ENCODE measurements at regions not wholly inside any gene's neighbourhood (a gene's known extent, or its start where the extent isn't known, plus 50 kb on each side); places are given as distances from the start of the nearest gene placed in this dataset.

DNA sequence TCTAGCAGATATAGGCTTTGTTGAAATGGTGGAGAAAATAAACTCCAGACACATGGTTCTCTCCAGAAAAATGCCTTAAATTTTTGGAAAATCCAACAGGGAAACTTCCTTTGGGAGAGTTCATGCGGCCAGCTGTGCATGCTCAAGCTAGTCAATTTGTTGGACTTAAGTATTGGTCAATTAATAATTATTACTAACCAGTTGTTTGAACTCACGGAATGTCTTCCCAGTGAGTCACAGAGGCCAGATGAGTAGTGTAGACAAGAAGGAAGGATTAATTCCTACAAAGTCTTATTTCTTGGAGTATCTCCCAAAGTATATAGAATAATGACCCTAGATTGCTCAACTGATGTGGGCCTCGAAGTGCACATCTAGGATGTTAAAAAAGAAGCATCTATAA lies 103.6 kb downstream of the MACIR start:
- no peaks in the 10 kb centered on the region for H3K27me3 Mint-ChIP-seq (ENCODE audit: low read depth)
- no peak overlapping the region for H3K4me3 Mint-ChIP-seq
- H3K27ac Mint-ChIP-seq, result no peak overlapping the region
- H3K36me3 Mint-ChIP-seq, result no peaks in the 10 kb centered on the region
- TF ChIP-seq, protein P1, sequence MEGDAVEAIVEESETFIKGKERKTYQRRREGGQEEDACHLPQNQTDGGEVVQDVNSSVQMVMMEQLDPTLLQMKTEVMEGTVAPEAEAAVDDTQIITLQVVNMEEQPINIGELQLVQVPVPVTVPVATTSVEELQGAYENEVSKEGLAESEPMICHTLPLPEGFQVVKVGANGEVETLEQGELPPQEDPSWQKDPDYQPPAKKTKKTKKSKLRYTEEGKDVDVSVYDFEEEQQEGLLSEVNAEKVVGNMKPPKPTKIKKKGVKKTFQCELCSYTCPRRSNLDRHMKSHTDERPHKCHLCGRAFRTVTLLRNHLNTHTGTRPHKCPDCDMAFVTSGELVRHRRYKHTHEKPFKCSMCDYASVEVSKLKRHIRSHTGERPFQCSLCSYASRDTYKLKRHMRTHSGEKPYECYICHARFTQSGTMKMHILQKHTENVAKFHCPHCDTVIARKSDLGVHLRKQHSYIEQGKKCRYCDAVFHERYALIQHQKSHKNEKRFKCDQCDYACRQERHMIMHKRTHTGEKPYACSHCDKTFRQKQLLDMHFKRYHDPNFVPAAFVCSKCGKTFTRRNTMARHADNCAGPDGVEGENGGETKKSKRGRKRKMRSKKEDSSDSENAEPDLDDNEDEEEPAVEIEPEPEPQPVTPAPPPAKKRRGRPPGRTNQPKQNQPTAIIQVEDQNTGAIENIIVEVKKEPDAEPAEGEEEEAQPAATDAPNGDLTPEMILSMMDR (IDR thresholded peaks at IDR 0.05; ENCODE audit: unreplicated experiment), result no peak
- peaks cover 6% of the 10 kb centered on the region for H3K9me3 Mint-ChIP-seq
- DNase-seq (ENCODE audit: low spot score in 2 of 2, unreplicated experiment in 2 of 2), result no peak
- H3K4me1 Mint-ChIP-seq, result peaks cover 18% of the 10 kb centered on the region

DNA sequence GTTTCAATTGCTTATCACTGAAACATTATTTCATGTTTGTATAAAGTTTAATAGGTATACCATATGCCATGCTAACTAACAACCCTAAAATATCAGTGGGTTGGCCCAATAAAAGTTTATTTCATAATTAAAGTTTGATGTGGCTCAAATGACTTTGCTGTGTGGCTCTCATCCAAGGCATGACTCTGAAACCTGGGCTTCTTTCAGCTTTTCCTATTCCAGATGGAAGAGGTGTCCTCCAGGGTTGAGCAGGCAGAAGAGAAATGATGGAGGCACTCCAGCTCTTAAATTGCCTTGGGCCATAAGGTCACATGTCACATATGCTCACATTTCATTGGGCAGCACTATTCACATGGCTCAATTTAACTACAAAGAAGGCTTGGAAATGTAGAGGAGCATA lies 101.9 kb downstream of the MACIR start:
- peaks cover 30% of the 10 kb centered on the region for H3K4me1 Mint-ChIP-seq
- DNase-seq (ENCODE audit: low spot score in 2 of 2, unreplicated experiment in 2 of 2), result no peak
- no peak overlapping the region for H3K27ac Mint-ChIP-seq
- peaks cover 6% of the 10 kb centered on the region for H3K9me3 Mint-ChIP-seq
- no peaks in the 10 kb centered on the region for H3K27me3 Mint-ChIP-seq (ENCODE audit: low read depth)
- H3K36me3 Mint-ChIP-seq, result no peaks in the 10 kb centered on the region
- no peak overlapping the region for H3K4me3 Mint-ChIP-seq
- TF ChIP-seq, protein P1 (IDR thresholded peaks at IDR 0.05; ENCODE audit: unreplicated experiment), result no peak

DNA sequence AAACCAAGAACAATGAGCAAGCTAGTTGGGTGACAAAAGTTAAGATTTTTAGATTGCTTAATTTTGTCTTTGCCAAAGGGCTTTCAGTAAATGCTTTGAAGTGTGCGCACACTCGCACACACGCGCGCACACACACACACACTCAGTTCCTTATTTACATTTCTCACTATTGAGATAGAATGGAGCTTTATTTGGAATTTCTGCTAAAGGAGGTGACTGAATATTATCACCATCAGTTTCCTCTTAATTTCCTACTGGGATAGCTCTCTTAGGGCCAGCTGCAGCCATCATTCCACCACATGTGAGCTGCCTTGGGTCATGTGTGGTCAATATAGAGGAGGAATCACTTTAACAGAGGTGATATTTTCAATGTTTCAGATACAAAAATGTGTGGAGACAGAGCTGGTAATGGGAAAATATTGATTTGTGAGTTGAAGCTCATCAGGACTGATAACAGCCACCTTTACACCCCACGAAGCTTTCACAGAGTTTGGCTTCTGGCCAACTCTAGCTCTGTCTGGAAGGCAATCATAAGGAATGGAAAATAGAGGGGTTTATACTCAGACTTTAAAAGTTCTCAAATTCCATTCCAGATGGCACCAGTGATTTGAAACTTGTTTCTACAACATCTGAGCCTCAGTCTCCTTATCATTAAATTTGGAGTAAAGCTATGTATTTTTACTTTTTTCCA lies 99.9 kb downstream of the MACIR start:
- H3K4me3 Mint-ChIP-seq, result no peak overlapping the region
- no peak for DNase-seq (ENCODE audit: low spot score in 2 of 2, unreplicated experiment in 2 of 2)
- H3K4me1 Mint-ChIP-seq, result peaks cover 45% of the 10 kb centered on the region
- H3K27ac Mint-ChIP-seq, result no peak overlapping the region
- H3K9me3 Mint-ChIP-seq, result peaks cover 6% of the 10 kb centered on the region
- no peaks in the 10 kb centered on the region for H3K36me3 Mint-ChIP-seq
- H3K27me3 Mint-ChIP-seq (ENCODE audit: low read depth), result no peaks in the 10 kb centered on the region
- TF ChIP-seq, protein P1 (IDR thresholded peaks at IDR 0.05; ENCODE audit: unreplicated experiment), result no peak

- Mint-ChIP-seq H3K9me3 (peaks cover 6% of the 10 kb centered on the region), H3K4me1 (peaks cover 45% of the 10 kb centered on the region), H3K27me3 (ENCODE audit: low read depth) (no peaks in the 10 kb centered on the region), H3K36me3 (no peaks in the 10 kb centered on the region), H3K4me3 (no peak overlapping the region), H3K27ac (no peak overlapping the region)
- DNase-seq (ENCODE audit: low spot score in 2 of 2, unreplicated experiment in 2 of 2), result no peak
- TF ChIP-seq, protein P1 (IDR thresholded peaks at IDR 0.05; ENCODE audit: unreplicated experiment), result no peak
Observed at GRCh38 chr5:103357636-103358035, 99.1 kb downstream of the MACIR start.

GRCh38 chr5:103356350-103357091 lies 98.0 kb downstream of the MACIR start:
- no peak for DNase-seq (ENCODE audit: low spot score in 2 of 2, unreplicated experiment in 2 of 2)
- no peak overlapping the region for H3K27ac Mint-ChIP-seq
- TF ChIP-seq, protein P1 (IDR thresholded peaks at IDR 0.05; ENCODE audit: unreplicated experiment), result no peak
- no peaks in the 10 kb centered on the region for H3K27me3 Mint-ChIP-seq (ENCODE audit: low read depth)
- no peaks in the 10 kb centered on the region for H3K36me3 Mint-ChIP-seq
- H3K4me1 Mint-ChIP-seq, result peaks cover 45% of the 10 kb centered on the region
- H3K4me3 Mint-ChIP-seq, result no peak overlapping the region
- H3K9me3 Mint-ChIP-seq, result peaks cover 3% of the 10 kb centered on the region
